ELF-1 (cell line): ENCODE measurements at regions not wholly inside any gene's neighbourhood (a gene's known extent, or its start where the extent isn't known, plus 50 kb on each side); places are given as distances from the start of the nearest gene placed in this dataset.

Source experiments
- DNase-seq: peaks from one replicate; pipeline ENCODE4 v3.0.0-alpha.2; 2016; ENCODE audit warnings: low read depth, low spot score

DNA sequence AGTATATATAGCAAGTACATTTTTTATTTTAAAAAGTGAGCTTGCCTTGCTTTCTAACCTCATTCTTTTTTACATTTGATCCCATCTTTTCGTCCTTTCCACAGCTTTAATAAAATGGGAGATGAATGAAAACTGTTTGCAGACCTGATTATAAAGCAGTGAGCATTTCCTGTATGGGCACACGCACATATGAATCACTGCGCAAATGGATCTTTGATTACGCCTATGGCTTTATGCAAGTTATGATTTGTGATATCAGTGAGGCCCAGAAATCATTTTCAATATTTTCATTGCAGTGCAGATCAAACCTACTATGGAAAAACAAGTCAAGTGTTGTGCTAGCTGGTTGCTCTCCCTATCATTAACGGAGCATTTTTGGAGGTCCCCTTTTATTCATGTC, 1073.0 kb downstream of the MAT2B start:
- no peak for DNase-seq

DNA sequence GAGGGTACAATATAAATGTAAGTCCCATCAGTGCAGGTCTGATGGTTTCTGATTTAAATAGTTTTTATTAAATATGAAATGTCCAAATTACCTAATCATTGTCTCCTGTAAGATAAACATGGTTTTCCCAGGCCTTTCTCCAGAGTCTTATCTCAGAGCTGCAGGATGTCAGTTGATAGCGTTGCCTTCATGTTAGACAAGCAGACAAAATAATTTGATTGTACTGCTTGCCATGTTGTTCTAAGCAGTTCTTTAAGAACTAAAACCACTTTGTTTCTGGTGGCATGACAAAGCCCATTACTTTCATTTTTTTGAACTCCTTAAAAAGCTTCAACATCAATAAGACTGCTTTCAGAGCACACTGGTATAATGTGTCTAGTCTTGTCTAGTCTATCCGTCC, 1073.5 kb downstream of the MAT2B start:
- no peak for DNase-seq

DNA sequence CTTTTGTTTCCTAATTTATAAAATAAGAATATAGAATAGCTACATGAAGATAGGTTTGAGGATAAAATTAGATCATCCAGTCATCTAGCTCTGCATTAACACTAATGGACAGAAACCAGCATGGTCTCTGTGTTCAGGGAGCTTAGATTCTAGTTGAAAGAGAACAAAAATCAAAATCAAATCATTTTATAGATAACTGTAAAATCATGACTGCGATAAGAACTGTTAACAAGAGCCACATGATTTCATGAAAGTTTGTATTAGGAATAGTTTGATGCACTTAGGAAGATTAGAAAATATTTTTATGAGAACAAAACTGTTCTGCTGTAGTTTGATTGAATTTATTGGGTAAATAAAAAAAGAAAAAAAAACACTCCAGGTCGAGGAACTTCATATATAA, 1074.7 kb downstream of the MAT2B start:
- DNase-seq, result no peak

DNA sequence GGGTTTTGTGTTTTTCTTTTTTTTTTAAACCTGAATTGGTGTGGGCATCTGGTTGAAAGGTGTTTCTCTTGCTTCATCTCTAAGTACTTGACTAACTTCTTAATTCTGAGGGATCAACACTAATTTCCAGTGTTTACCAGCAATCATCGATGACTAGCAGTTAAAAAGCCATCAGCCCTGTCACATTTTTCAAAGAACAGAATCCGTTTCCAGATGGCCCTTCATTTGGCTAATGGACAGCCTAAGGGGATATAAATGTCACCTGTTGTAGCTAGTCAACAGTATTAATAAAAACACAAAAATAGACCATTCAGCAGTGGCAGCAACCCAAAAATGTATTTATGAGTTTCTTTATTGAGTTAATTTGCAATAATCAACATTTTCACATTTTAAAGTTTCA, 1076.5 kb downstream of the MAT2B start:
- no peak for DNase-seq

DNA sequence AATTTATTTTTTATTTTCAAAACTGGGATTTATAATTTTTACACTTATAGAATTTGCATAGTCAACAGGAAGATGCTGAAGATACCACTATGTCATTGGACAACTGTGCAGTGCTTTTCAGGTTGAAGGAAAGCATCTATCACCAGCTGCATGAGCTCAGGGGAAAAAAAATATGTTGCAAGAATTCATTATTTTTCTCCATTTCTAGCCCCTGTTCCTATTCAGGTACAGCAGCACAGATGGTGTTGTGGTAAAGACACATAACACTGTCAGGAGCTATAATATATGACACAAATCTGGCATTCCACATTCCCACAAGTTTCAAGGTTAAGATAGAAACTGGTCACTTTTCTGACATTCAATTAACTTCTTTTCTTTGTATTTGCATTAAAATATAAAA, 1088.6 kb downstream of the MAT2B start:
- no peak for DNase-seq

DNA sequence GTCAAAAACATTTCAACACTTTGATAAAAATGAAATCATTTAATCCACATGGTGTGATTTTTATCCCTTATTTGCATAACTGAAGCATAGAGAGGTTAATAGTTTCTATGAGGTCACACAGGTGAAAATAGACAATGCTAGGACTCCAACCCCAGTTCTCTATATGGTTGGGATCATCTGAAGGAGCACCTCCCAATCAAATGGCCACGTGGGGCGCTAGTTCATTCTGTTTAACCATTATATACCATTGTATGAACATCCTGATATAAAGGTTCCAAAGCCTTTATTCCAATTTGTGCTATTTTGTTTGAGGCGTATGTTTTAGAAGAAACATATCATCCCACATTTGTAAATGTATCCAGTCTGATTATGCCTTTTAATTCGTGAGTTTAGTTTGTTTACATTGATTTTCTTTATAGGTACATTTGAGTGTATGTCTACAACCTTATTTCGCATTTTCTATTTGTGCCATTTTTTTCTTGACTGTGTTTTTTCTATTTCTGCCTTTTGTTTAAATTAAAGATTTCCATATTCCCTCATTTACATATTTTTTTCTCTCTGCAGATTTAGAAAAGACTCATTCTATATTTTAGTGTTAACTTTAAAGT, 1092.0 kb downstream of the MAT2B start:
- no peak for DNase-seq

DNA sequence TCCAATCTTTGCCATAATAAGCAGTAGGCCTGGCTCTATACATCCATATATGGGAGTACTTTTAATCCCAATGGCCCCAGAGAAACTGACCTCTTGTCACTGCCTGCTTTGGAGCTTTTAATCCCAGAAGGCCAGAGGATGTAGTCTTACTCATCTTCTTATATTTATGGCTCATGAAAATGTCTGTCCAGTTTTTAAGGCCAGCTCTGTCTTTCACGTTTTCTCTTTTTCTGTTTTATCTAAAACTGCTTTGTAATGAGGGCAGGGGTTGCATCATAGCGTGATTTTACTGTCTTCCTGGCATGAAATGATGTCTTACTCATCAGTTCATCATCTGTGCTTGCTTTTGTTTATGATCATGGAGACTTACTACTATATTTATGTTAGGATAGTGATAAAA, 1094.9 kb downstream of the MAT2B start:
- DNase-seq, result no peak

DNA sequence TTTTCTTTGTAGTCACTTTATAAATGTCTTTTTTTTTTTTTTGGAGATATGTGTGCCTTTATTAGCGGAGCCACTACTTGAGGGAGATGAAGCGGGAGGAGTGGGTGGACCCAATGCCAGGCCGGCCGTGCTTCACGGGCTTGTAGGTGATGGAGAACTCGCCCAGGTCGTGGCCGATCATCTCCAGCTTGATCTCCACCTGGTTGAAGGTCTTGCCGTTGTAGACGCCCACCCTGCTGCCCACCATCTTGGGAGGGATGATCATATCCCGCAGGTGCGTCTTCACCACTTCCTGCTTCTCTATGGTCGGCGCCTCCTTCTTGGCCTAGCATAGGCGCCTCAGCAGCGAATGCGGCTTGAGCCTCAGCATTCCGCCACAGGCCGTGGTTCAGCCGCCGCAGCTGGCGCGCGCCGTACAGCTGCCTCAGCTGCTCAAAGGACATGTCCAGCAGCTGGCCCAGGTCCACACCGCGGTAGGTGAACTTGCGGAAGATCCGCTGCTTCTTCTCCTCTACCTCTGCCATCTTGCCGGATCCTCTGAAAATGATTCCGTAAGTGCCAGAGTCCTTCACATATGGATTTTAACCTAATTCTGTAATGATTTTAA, 1095.6 kb downstream of the MAT2B start:
- DNase-seq, result no peak

DNA sequence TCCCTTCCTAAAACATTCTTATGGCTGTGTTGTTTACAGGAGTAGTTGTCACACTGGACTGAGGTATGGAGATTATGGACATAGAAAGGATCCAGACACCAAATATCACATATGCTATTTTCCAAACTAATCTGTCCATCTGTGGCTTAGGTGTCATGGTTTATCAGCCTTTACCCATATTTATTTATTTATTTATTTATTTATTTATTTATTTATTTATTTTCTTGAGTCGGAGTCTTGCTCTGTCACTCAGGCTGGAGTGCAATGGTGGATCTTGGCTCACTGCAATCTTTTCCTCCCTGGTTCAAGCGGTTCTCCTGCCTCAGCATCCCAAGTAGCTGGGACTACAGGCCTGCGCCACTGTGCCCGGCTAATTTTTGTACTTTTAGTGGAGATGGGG, 1103.1 kb downstream of the MAT2B start:
- DNase-seq, result no peak

DNA sequence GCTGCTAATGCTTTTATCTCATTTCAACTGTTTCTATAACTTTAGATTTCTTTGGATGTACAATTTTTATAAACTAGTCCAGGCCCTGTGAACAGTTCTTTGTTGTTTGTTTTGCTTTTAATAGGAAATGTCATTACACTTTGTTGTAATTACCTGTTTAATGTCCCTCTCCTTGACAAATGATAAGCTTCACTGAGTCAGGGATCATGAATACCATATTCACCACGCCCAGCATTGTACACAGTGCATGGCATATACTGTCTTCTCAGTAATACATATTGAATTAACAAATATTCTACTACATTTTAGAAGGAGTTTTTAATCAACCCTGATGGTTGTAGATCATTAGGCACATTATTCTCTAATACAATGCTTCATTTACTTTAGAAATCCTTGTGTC, 1105.0 kb downstream of the MAT2B start:
- DNase-seq, result no peak

DNA sequence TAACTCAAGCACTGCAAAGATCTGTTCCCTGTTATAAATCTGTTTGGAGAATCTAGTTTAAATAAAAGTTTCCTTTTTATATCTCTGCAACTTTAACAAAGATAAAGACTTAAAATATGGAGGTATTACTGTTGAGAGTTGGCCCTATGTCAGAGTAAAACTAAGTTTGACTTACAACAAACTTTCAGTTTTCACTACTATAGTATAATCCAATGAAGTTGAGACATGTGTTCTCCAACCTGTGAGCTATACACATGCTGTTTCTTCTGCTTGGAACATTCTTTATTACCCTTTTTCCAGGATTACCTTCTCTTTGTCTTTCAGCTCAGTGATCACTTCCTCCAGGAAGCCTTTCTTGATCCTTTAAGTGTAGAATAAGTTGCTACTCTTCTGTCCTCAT, 1109.3 kb downstream of the MAT2B start:
- no peak for DNase-seq

DNA sequence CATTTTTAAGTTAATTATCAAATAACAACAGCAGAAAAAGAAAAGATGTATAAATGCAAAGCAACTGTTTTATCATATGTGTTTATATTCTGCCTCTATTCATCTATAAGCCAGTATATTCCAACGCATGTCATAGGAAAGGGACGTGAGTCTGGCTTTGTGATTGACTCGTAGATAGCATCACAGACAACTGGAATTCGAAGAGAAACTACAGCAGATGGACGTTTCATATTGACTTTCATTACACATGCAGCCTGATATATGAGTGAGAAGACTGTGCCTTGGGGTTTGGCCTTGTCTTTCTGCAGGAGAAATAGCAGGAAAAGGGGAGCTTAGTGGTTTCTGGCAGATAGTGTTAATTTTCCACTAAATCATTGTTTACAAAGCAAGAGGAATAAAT, 1111.9 kb downstream of the MAT2B start:
- DNase-seq, result no peak

DNA sequence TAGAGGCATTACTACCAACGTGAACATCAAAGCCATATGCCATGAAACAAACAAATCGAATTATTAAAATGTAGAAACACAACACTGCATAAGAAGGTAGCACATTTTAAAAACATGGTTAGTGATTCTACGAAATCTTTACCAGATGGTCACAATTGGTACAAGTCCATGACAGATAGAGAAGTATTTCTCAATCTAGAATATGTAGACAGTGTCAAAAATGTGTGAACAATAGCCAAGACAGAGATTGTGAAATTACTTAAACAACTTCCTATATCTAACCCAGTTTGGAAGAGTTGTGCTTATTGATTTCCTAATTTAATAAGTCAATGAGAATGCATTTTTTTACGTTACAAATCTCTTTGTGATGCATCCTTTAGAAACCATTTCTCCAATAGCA, 1121.6 kb downstream of the MAT2B start:
- no peak for DNase-seq

DNA sequence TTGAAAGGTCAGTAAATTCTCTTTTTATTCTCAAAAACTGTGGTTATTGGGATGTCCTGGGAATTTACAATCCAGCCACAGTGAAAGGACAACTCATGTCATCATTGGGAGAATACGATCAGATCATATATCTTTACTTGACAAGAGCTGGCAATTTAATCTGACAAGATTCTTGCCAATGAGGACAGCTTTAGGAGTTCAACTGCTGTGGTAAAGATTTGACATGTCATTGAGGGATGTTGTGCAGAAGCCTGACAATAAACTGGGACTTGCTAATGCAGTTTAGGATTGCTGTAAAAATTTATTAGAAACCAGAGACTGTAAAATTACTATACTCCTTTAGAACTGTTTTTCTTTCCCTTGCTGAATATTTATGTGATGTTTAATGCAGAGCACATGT, 1131.0 kb downstream of the MAT2B start:
- DNase-seq, result no peak

DNA sequence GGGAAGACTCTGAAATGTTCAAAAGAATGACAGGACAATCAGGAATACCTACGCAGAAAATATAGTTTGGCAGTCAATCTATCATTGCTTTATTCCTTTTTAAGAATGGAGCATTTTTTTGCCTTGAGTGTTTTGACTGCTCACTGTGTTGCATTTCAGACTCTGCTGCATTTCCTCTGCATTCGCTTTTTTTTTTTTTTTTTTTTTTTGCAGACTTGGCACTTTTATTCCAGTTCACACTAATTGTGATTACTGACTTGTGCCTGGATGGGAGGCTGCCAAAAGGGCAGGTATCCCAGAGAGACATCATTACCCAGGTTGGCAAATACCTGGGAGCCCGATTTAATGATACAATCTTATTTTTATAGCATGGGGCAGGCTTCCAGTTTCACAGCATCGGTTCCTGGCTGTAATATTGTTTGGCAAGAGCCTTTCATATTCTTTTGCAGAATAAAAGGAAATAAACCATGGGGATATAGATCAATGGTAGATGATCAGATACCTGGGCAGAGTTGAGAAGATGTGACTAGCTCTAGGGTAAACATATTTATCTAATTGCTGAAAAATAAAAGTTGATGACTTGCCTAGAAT, 1132.6 kb downstream of the MAT2B start:
- DNase-seq, result no peak

DNA sequence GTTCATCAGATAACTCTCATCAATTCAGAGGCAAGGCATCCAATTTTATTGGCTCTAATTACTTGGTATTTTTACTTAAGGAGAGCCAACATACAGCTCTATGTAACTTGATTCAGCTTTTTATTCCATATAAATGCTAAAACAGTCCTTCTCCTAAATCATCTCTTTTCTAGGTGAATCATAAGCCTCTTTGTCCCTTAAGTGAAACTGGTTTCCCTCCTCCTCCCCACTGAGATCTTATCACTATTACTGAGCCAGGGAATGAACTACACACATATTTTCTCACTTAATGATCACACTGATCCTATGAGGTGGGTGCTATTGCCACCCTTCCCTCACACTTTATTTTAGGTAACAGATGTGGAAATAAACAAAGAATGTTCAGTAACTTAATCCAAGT, 1143.8 kb downstream of the MAT2B start:
- DNase-seq, result no peak

DNA sequence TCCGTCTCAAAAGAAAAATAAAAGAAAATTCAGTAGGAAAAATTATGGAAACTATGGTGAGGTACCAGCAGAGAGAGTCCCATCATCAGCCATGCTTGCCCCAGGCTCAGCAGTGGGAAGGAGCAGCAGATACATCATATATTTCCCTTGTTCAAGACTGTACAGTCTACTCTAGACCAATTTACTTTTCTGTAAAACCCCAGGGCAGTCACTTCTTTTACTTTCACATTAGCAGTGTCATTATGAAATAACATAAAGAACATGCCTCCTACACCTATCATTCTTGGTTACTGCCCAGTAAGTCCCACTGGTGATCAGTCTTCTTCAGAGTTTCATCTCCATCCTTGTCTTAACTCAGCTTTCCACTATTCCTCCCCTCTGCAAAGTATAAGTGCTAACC, 1145.0 kb downstream of the MAT2B start:
- DNase-seq, result no peak

DNA sequence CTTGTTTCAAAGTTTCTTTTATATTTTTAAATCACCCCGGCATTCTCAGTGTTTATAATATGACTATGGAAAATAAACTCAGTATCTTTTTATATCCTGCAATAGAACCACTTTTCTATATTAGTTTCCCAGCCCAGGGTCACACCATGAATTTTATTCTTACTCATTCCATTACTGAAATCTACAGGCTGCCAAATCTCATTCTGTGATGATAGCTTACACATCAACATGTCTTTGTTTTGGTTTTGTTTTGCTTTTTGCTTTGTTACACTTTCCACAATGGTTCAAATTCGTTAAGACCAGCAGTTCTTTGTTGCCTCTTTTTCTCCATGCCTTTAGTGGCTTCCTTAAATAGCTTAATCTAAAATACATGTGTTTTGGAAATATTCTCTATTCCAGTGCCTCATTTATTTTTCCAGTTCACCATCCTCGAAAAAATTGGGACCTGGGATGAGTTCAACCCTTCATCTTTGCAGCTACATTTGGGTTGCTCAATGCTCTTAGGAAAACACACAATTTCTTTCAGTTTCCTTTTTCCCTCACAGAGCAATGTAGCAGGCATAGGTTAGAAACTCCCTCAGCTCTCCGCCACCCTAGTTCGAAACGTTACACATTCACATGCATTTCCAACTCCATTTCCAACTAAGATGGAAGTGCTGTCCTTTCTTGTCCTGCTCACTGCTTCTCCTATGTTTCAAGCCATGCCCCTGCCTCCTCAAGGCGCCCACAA, 1146.3 kb downstream of the MAT2B start:
- no peak for DNase-seq

DNA sequence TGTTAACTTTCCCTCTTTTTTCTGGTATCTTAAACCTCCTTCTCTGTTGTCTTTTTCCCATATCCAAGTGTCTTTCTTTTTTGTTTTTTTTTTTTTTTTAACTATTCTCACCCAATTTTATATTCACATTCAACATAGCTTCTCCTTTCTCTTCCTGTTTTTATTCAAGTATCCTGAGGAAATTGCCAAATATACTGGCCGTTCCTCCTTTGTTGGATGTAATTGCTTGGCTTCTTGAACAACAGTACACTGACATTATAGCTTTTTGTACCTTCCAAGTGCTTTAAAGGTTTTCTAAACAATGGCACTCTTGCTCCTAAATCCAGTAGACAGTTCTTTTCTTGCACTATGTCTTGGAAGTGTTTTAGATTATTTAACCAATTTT, 1146.8 kb downstream of the MAT2B start:
- DNase-seq, result no peak

DNA sequence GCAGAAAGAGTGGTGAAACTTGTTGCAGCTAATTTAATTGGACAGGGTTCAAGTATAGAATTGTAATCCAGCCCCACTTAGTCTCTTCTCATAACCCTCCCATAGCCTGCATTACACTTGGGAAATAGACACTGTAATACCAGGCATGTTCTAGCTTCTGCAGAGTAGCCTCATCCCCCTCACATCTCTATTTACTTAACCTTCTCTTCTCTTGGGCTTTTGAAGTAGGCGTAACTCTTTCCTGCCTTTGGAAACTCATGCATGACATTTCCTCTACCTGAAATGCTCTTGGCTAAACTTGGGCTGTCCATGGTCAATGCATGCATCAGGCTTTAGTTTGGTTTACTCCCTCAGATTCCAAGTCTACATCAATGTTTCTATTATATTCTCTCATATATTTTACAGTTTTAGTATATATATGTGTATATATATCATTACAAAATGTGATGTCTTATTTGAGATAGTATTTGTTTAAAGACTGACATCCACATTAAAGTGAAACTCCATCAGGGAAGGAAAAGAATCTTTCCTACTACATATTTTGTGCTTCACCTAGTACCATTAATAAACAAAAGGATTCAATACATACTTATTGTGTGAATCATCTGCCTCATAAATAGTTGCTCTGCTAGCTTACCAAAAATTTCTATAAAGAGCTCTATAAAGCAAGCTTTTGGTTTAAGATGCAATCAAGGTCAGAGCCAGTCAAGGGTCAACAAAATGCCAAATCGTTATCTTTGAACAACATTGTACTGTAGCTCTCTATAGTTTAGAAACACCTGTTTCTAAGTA, 1158.0 kb downstream of the MAT2B start:
- DNase-seq, result no peak

DNA sequence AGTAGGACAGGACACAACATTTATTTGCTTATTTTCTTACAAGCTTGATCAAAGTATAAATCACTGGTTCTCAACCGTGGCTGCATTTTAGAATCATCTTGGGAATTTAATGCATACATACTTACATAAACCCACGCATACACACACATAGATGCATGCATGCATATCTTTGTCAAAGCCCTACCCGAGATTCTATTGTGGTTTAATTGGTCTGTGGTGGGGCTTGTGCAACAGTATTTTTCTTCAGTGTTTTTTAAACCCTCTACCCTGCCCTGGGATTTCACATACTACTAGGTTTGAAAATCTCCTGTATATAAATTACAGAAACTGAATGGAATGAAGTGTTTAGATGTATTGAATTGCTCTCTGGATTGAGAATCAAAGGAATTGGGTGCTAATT, 1166.2 kb downstream of the MAT2B start:
- no peak for DNase-seq

DNA sequence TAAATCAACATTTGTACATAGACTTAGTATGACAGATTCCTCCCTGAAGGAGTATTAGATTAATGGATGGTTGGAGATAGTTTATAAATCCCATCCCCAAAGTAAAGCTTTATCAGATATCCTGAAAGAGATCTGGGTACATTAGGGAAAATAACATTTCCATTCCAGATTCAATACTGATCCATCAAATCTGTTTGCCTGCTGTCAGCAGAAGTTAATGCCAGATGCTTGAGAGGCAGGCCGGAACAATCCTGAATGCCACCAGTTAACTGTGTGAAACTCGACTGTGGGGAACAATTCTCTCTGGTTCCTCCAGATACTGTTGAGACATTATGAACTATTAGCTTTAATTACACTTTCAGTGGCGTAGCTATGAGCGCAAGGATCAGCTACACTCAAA, 1166.8 kb downstream of the MAT2B start:
- no peak for DNase-seq
